C1 segment of cervical spinal cord (tissue), 14 donors: ENCODE measurements at regions not wholly inside any gene's neighbourhood (a gene's known extent, or its start where the extent isn't known, plus 50 kb on each side); places are given as distances from the start of the nearest gene placed in this dataset.

ENCODE experiments used
- DNase-seq, 14 donors: peaks; one replicate each; lab custom pipeline; 2025; lab: John Stamatoyannopoulos, UW

GRCh38 chr4:114527170-114527569 lies 71.4 kb upstream of the UGT8 start:
- no peak for DNase-seq

GRCh38 chr4:114527637-114528036 lies 71.0 kb upstream of the UGT8 start:
- no peak for DNase-seq

- DNase-seq, result no peak
Observed at GRCh38 chr4:114535725-114536124, 62.9 kb upstream of the UGT8 start.

- DNase-seq, result no peak
Observed at GRCh38 chr4:114537352-114537751, 61.3 kb upstream of the UGT8 start.

GRCh38 chr4:114538012-114538617 lies 60.5 kb upstream of the UGT8 start:
- DNase-seq, result no peak

GRCh38 chr4:114539985-114540384 lies 58.6 kb upstream of the UGT8 start:
- no peak for DNase-seq

- DNase-seq, result no peak
Observed at GRCh38 chr4:114547340-114548134, 51.1 kb upstream of the UGT8 start.
